Karpas-422 (cell line): ENCODE measurements at regions not wholly inside any gene's neighbourhood (a gene's known extent, or its start where the extent isn't known, plus 50 kb on each side); places are given as distances from the start of the nearest gene placed in this dataset.
"Not testable (repeated sequence)": the region's sequence is repeated elsewhere in the genome, so short reads cannot be mapped to it uniquely, and the experiment has no call there.

Experiments
- DNase-seq: peaks from one replicate; pipeline ENCODE4 v3.0.0-alpha.2; 2015
- H2AFZ ChIP-seq: fragments of 200-600 bp; sonication (generic); 2 replicates; pipeline ENCODE4 v1.6.1; 2014; ENCODE audit warnings: antibody characterized with exemption, low read length, mixed read lengths
- H3K27ac ChIP-seq: fragments of 200-600 bp; sonication (generic); 2 replicates; pipeline ENCODE4 v1.5.1; 2014; ENCODE audit warnings: mild to moderate bottlenecking, low read length, moderate library complexity
- H3K27me3 ChIP-seq: fragments of 200-600 bp; sonication (generic); 2 replicates; pipeline ENCODE4 v1.6.1; 2014; ENCODE audit warnings: low read length, mixed read lengths
- H3K36me3 ChIP-seq: fragments of 200-600 bp; sonication (generic); 2 replicates; pipeline ENCODE4 v1.6.1; 2014; ENCODE audit warnings: low read length, mixed read lengths; ENCODE audit not compliant: insufficient read depth
- H3K4me1 ChIP-seq: fragments of 200-600 bp; sonication (generic); 2 replicates; pipeline ENCODE4 v1.6.1; 2014; ENCODE audit warnings: mild to moderate bottlenecking, low read length, mixed read lengths
- H3K4me2 ChIP-seq: fragments of 200-600 bp; sonication (generic); 2 replicates; pipeline ENCODE4 v1.6.1; 2014; ENCODE audit warnings: low read length, low read depth, mild to moderate bottlenecking; ENCODE audit not compliant: poor library complexity, severe bottlenecking
- H3K4me3 ChIP-seq: fragments of 200-600 bp; sonication (generic); 2 replicates; pipeline ENCODE4 v1.5.1; 2014; ENCODE audit warnings: mild to moderate bottlenecking, antibody characterized with exemption, low read length, mixed read lengths
- H3K79me2 ChIP-seq: fragments of 200-600 bp; sonication (generic); 2 replicates; pipeline ENCODE4 v1.6.1; 2014; ENCODE audit warnings: mild to moderate bottlenecking, low read length, mixed read lengths
- H3K9ac ChIP-seq: fragments of 200-600 bp; sonication (generic); 2 replicates; pipeline ENCODE4 v1.6.0; 2014; ENCODE audit warnings: low read length
- H3K9me2 ChIP-seq: fragments of 200-600 bp; sonication (generic), shearing (Covaris generic); replicated peaks from 2 replicates; pipeline ENCODE4 v1.6.0; 2014; ENCODE audit warnings: mild to moderate bottlenecking, low read length, moderate library complexity; ENCODE audit not compliant: insufficient read depth
- H3K9me3 ChIP-seq: fragments of 300-700, 200-600 bp; sonication (generic); 2 replicates; pipeline ENCODE4 v1.6.1; 2014; ENCODE audit warnings: low read length, mixed read lengths
- H4K20me1 ChIP-seq: fragments of 200-600 bp; sonication (generic); 2 replicates; pipeline ENCODE4 v1.6.1; 2014; ENCODE audit warnings: mild to moderate bottlenecking, antibody characterized with exemption, low read length, low read depth; ENCODE audit not compliant: insufficient read depth

DNA sequence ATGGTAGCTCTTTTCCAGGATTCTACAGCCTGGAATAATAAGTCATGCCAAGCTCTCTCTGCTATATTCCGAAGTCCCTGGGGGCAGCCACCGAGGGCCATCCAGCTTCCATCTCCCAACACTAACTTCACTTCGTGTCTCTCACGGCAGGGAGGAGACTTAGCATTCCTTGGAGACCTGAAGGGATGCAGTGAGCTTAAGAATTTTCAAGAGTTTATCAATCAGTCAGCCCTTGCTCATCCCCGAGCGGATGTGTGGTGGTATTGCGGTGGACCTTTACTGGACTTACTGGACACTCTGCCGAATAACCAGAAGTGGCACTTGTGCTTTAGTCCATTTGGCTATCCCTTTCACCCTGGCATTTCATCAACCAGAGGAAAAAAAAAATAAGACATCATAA lies 294.7 kb upstream of the SGCG start:
- H3K4me3 ChIP-seq = not testable (repeated sequence)

GRCh38 chr13:22889376-22889775 lies 291.4 kb upstream of the SGCG start:
- not testable (repeated sequence) for H3K4me2 ChIP-seq, DNase-seq, H3K27ac ChIP-seq, H3K27me3 ChIP-seq, H3K4me1 ChIP-seq, H2AFZ ChIP-seq, H4K20me1 ChIP-seq, H3K36me3 ChIP-seq, H3K9me3 ChIP-seq, H3K4me3 ChIP-seq, H3K9me2 ChIP-seq, H3K9ac ChIP-seq, H3K79me2 ChIP-seq

More for the DNA sequence above, 294.7 kb upstream of the SGCG start:
- not testable (repeated sequence) for H3K36me3 ChIP-seq, H3K9me2 ChIP-seq, H3K27ac ChIP-seq, H3K9ac ChIP-seq, H3K9me3 ChIP-seq, DNase-seq, H3K27me3 ChIP-seq, H3K4me2 ChIP-seq, H4K20me1 ChIP-seq, H2AFZ ChIP-seq, H3K79me2 ChIP-seq
- H3K4me1 ChIP-seq = peaks cover 11% of the 10 kb centered on the region

DNA sequence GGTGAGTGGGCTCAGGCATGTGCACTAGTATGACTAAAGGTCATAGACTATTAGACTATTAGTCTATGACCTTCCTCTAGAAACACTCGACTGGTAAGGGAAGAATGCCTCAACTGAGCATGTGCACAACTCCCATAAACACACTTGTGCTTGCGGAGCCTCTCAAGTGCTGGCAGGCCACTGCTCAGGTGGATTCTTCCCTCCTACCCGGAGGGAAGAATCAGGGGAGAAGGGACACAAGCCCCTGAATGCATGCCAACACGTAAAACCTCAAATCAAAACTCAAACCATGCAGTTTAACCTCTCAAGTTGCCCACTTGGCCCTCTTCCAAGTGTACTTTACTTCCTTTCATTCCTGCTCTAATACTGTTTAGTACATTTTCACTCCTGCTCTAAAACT lies 287.6 kb upstream of the SGCG start:
- Histone ChIP-seq H3K9me2 (no peaks in the 10 kb centered on the region), H3K9ac (no peak overlapping the region), H2AFZ (no peak overlapping the region), H3K36me3 (no peaks in the 10 kb centered on the region), H3K4me3 (no peak overlapping the region), H3K4me2 (no peak overlapping the region), H3K9me3 (no peaks in the 10 kb centered on the region), H4K20me1 (no peaks in the 10 kb centered on the region), H3K79me2 (no peaks in the 10 kb centered on the region), H3K4me1 (no peaks in the 10 kb centered on the region), H3K27me3 (no peaks in the 10 kb centered on the region), H3K27ac (no peak overlapping the region)
- no peak for DNase-seq

GRCh38 chr13:22893777-22894176 lies 287.0 kb upstream of the SGCG start:
- no peaks in the 10 kb centered on the region for H3K79me2 ChIP-seq
- no peak overlapping the region for H3K4me2 ChIP-seq
- no peaks in the 10 kb centered on the region for H3K27me3 ChIP-seq
- no peak overlapping the region for H3K9ac ChIP-seq
- no peak overlapping the region for H3K4me3 ChIP-seq
- H3K36me3 ChIP-seq = no peaks in the 10 kb centered on the region
- H3K4me1 ChIP-seq = no peaks in the 10 kb centered on the region
- no peaks in the 10 kb centered on the region for H3K9me3 ChIP-seq
- no peak overlapping the region for H2AFZ ChIP-seq
- H3K27ac ChIP-seq = no peak overlapping the region
- no peaks in the 10 kb centered on the region for H4K20me1 ChIP-seq
- no peaks in the 10 kb centered on the region for H3K9me2 ChIP-seq
- DNase-seq = no peak

DNA sequence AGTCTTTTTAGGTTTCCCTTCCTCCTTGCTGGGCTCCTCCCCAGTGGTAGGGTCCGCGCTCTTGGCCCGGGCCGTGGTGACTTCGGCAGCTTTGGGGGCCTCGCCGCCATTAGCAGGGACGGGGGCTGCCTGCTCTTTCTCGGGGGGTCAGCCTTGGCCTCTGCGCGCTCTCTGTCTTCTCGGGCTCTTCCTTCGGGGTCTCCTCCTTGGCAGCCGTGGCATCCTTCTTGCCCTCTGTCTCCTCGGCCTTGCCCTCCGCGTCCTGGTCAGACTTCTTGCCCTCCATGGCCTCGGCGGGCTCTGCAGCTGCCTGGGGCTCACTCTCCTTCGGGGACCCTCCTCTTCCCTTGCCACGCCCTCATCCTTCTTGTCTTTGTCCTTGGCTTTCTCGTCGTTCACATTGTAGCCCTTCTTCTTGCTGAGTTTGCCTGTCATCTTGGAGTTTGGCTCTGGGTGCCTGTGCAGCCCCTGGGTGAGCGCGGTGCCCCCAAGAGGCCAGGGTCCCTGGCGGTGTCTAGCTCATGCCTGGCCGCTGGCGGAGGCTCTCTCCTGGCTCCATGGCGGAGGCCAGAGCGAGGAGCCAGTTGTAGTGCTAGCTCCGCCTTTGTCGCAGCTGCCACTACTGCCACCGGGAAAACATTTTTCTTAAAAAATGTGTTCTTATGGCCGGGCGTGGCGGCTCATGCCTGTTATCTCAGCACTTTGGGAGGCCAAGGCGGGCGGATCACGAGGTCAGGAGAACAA lies 283.0 kb upstream of the SGCG start:
- Histone ChIP-seq H3K36me3 (no peaks in the 10 kb centered on the region), H3K9ac (no peak overlapping the region), H2AFZ (no peak overlapping the region), H3K4me2 (no peak overlapping the region), H3K27me3 (no peaks in the 10 kb centered on the region), H3K9me2 (no peaks in the 10 kb centered on the region), H3K27ac (no peak overlapping the region), H4K20me1 (no peaks in the 10 kb centered on the region), H3K79me2 (no peaks in the 10 kb centered on the region), H3K9me3 (no peaks in the 10 kb centered on the region), H3K4me1 (no peaks in the 10 kb centered on the region), H3K4me3 (no peak overlapping the region)
- DNase-seq = no peak

GRCh38 chr13:22900416-22900951 lies 280.3 kb upstream of the SGCG start:
- H3K27ac ChIP-seq, H3K9ac ChIP-seq, H3K9me2 ChIP-seq, H3K27me3 ChIP-seq, H3K4me1 ChIP-seq, H2AFZ ChIP-seq, H3K4me3 ChIP-seq, H3K9me3 ChIP-seq, H3K36me3 ChIP-seq, H3K4me2 ChIP-seq, DNase-seq, H3K79me2 ChIP-seq, H4K20me1 ChIP-seq: not testable (repeated sequence)

DNA sequence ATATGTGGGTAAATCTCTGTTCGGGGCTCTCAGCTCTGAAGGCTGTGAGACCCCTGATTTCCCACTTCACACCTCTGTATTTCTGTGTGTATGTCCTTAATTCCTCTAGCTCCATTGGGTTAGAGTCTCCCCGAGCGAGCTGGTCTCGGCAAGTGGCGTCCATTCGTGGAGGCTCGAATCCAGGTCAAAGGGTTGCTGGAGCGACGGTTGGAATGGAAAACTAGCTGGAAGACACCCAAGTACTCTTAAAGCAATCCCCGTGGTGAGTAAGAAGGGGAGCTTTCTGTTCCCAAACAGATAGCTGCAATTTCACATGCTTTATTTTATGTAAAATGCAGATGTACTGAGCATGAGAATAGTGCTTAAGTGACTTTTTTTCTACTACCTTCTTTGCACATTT lies 277.5 kb upstream of the SGCG start:
- H2AFZ ChIP-seq = no peak overlapping the region
- H3K9ac ChIP-seq = no peak overlapping the region
- no peak overlapping the region for H3K27ac ChIP-seq
- H3K9me2 ChIP-seq = no peaks in the 10 kb centered on the region
- H3K4me2 ChIP-seq = no peak overlapping the region
- no peaks in the 10 kb centered on the region for H3K36me3 ChIP-seq
- no peak overlapping the region for H3K4me3 ChIP-seq
- no peaks in the 10 kb centered on the region for H4K20me1 ChIP-seq
- H3K9me3 ChIP-seq = no peaks in the 10 kb centered on the region
- no peaks in the 10 kb centered on the region for H3K4me1 ChIP-seq
- no peak for DNase-seq
- no peaks in the 10 kb centered on the region for H3K79me2 ChIP-seq
- H3K27me3 ChIP-seq = no peaks in the 10 kb centered on the region

DNA sequence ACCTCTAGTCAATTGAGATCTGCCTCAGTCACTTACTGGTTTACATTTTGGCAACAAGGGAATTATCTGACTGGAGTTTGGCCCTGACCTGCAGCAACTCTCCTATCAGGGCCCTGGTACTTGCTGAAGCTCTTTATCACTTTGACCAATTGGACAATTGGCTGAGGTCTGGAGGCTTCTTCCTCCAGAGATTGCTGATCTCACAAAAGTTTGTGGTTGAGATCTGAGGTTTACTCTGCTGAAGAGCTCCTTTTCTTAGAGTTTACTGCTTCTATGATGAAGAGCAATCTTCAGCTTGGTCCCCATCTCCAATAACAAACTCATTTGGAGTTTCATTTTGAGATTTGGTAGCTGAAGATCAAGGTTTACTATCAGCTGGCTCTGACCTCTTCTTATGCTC lies 276.9 kb upstream of the SGCG start:
- Histone ChIP-seq H3K79me2 (no peaks in the 10 kb centered on the region), H3K9ac (no peak overlapping the region), H3K4me2 (no peak overlapping the region), H3K36me3 (no peaks in the 10 kb centered on the region), H3K4me3 (no peak overlapping the region), H3K9me3 (no peaks in the 10 kb centered on the region), H3K4me1 (no peaks in the 10 kb centered on the region), H2AFZ (no peak overlapping the region), H3K9me2 (no peaks in the 10 kb centered on the region), H4K20me1 (no peaks in the 10 kb centered on the region), H3K27me3 (no peaks in the 10 kb centered on the region), H3K27ac (no peak overlapping the region)
- DNase-seq = no peak
